ENCODE measurements at regions not wholly inside any gene's neighbourhood (a gene's known extent, or its start where the extent isn't known, plus 50 kb on each side); places are given as distances from the start of the nearest gene placed in this dataset.

GRCh38 chr9:7580568-7580967 is 219.0 kb downstream of the DMAC1 start:
- TF ChIP-seq CTCF (IDR thresholded peaks at IDR 0.05; ENCODE audit: control insufficient read depth, insufficient read depth, low read depth, low read length, missing control alignments), result no peak
- DNase-seq (ENCODE audit: low read depth), result no peak
- no peak overlapping the region for H3K4me3 ChIP-seq (ENCODE audit: control insufficient read depth, low read depth, low read length)

- TF ChIP-seq CTCF (IDR thresholded peaks at IDR 0.05; ENCODE audit: control insufficient read depth, insufficient read depth, low read depth, low read length, missing control alignments), result no peak
- no peak overlapping the region for H3K4me3 ChIP-seq (ENCODE audit: control insufficient read depth, low read depth, low read length)
- DNase-seq (ENCODE audit: low read depth), result no peak
Observed at GRCh38 chr9:7579351-7579750, 220.2 kb downstream of the DMAC1 start.

GRCh38 chr9:7578951-7579350 is 220.6 kb downstream of the DMAC1 start:
- no peak overlapping the region for H3K4me3 ChIP-seq (ENCODE audit: control insufficient read depth, low read depth, low read length)
- no peak for TF ChIP-seq CTCF (IDR thresholded peaks at IDR 0.05; ENCODE audit: control insufficient read depth, insufficient read depth, low read depth, low read length, missing control alignments)
- no peak for DNase-seq (ENCODE audit: low read depth)

- DNase-seq (ENCODE audit: low read depth), result peak; percentile 2
- peak; percentile 77 for TF ChIP-seq CTCF (IDR thresholded peaks at IDR 0.05; ENCODE audit: control insufficient read depth, insufficient read depth, low read depth, low read length, missing control alignments)
- no peak overlapping the region for H3K4me3 ChIP-seq (ENCODE audit: control insufficient read depth, low read depth, low read length)
Observed at GRCh38 chr9:7570107-7570720, 229.4 kb downstream of the DMAC1 start.

GRCh38 chr9:7567687-7568086 is 231.9 kb downstream of the DMAC1 start:
- TF ChIP-seq CTCF (IDR thresholded peaks at IDR 0.05; ENCODE audit: control insufficient read depth, insufficient read depth, low read depth, low read length, missing control alignments), result no peak
- DNase-seq (ENCODE audit: low read depth), result no peak
- no peak overlapping the region for H3K4me3 ChIP-seq (ENCODE audit: control insufficient read depth, low read depth, low read length)

- no peak overlapping the region for H3K4me3 ChIP-seq (ENCODE audit: control insufficient read depth, low read depth, low read length)
- no peak for TF ChIP-seq CTCF (IDR thresholded peaks at IDR 0.05; ENCODE audit: control insufficient read depth, insufficient read depth, low read depth, low read length, missing control alignments)
- no peak for DNase-seq (ENCODE audit: low read depth)
Observed at GRCh38 chr9:7561527-7562080, 238.0 kb downstream of the DMAC1 start.
